ENCODE measurements at regions not wholly inside any gene's neighbourhood (a gene's known extent, or its start where the extent isn't known, plus 50 kb on each side); places are given as distances from the start of the nearest gene placed in this dataset.
"Not testable (repeated sequence)": the region's sequence is repeated elsewhere in the genome, so short reads cannot be mapped to it uniquely, and the experiment has no call there.

GRCh38 chr1:217137210-217137881 lies 414.1 kb upstream of the ESRRG start:
- no peak for DNase-seq

DNA sequence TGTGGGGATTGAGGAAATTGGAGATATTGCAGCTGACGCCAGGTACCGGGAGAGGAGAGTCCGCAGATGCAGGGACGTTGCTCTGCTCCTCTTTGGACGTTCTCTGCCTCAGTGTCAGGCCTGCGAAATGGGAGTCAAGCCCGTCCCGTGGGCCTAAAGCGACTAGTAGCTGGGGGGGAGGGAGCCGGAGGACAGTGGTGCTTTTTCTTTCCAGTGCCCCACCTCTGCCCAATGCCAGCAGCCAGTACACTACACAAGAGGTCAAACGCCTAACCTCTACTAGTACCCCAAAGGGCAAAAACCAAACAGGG lies 413.6 kb upstream of the ESRRG start:
- DNase-seq: no peak

GRCh38 chr1:217135987-217136894 lies 413.0 kb upstream of the ESRRG start:
- no peak for DNase-seq

GRCh38 chr1:217135569-217135915 lies 412.3 kb upstream of the ESRRG start:
- DNase-seq: no peak

GRCh38 chr1:217134857-217135568 lies 411.8 kb upstream of the ESRRG start:
- DNase-seq: no peak

DNA sequence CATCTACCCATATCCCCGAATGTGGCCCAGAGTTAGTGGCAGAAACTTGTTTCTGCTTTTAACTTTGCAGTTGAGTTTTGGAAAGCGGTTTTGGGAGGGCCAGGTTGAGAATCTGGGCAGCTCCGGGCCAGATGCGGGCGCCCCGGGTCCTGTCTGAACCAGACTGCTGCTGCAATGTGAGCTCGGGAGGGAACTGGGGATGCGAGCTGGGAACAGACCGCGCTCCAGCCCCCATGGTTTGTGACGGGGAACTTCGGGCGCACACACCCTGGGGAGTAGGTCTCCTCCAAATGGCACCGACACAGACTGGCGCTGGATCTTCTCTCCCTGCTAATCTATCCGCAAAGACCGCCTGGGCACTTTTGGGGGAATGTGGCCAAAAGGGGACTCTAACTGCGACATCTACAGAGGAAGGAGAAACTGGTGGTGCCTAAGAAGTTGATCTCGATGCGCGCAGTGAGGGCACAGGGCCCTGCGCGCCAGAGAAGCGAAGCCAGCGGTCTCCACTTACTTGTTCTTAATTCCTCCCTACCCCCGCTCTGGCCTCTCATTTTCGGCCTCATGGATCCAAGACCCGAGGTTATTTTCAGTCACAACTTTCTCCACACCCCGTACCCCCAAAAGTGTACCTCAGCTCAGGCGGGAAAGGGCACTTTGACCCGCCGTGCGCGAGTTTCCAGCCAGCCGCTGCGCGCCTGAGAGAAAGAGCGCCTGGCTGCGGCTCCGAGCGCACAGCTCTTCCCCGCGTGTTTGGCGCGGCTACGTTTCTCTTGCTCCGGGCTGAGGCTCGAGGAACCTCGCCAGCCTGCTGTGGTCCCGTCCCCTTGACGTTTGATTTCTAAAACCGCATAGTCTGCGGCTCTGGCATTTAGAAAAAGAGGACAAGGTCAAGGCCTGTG lies 411.0 kb upstream of the ESRRG start:
- DNase-seq: no peak

GRCh38 chr1:217133092-217133491 lies 409.9 kb upstream of the ESRRG start:
- DNase-seq: no peak

GRCh38 chr1:217123340-217123739 lies 400.1 kb upstream of the ESRRG start:
- DNase-seq: not testable (repeated sequence)

GRCh38 chr1:217117973-217118465 lies 394.8 kb upstream of the ESRRG start:
- no peak for DNase-seq

DNA sequence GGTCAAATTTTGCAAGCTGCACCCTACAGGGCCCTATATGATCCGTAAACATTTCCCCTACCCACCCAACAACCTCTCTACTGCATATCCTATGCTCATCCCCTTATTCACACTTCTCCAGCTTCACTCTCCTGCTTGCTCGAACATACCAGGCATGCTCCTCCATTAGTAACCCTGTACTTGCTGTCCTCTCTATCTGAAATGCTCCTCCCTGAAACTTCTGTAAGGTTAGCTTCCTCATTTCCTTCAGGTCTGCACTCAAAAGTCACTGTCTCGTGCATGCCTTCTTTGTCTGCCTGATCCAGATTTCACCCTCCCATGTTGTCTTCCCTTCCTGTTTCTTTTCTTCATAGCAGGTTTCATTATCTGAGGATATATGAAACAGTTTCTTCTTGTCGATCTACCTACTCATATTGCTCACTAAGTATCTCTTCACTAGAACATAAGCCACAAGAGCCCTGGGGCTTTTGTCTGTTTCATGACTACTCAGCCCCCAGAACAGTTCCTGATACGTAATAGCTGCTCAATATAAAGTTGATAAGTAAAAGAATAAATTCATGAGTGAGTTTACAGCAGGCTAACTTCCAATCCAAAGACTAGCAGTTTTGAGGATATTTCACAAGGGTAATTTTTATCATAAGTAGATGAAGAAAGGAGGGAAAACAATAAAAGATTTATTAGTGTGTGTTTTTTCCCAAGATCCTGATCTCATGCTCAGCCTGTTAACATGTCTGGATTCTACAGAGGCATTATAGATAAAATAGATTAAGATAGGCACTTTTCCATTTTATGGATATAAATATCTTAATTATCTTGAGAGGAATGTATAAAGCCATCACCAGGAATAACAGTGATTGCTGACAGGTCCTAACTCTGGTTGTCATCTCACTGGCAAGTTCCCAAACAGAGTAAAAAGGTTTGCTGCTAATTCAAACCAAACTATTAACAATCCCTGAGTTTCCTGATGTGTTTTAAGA lies 392.5 kb upstream of the ESRRG start:
- no peak for DNase-seq

DNA sequence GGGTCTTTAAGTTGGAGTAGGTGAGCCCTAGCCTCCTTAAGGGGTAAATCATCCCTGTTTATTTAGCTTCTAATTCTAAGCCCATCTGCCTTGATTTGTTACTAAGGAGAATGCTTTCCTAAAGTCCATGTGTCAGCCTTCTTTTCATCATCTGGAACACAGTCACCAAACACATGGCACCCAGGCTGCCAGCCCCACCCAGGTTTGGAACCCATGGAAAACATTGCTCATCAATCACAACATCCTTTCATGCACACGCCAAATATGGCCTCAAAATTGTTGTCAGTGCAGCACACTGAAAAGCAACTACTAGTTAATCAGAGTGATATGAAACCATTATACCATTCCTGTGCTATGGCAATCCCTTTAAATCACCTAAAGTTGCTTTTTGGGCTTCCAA lies 386.7 kb upstream of the ESRRG start:
- DNase-seq: no peak

DNA sequence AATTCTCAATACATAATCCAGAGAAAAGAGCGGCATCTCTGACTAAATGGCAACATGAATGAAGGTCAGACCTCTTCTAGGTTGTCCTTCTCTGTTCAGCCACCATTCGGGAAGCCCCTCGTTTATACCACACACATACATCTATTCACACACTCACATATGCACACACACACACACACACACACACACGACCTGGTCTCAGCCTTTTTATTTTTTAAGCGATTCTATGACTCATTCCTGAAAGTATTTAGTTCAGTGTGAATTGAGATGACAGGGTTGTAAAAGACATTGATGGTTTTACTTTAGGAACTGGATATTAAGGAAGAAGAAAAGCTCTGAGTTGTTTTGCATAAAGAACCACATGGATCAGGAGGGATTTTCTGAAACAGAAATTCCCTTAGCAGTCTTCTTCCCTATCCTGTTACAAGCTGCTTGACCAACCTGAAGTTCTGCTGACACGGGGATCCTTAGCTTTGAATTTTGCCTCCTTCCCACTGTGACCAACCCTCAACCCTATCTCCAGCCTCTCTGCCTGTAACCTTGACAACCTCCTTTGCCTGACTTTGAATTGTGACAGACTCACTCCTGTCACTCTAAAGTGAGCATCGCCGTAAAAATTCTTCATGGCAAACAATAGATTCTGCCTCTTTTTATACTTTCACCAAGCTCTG lies 383.1 kb upstream of the ESRRG start:
- no peak for DNase-seq

DNA sequence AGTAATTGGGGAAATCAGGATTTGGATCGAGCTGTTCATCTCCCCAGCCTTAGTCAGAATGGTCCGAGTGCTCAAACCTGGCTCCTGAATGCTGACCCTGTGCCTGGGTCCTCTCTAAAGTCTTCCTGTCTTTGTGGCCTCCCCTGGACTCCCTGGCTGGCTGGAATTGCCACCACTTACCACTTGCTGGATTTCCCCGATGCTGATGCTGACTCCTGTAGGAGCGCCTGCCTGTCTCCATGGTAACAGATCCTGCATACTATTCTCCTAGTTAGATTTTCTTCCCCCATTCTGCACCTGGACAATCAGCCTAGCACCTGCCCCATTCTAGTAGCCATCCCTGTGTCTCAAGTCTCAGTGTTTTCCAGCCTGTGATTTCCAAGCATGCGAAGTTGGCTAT lies 382.2 kb upstream of the ESRRG start:
- no peak for DNase-seq

DNA sequence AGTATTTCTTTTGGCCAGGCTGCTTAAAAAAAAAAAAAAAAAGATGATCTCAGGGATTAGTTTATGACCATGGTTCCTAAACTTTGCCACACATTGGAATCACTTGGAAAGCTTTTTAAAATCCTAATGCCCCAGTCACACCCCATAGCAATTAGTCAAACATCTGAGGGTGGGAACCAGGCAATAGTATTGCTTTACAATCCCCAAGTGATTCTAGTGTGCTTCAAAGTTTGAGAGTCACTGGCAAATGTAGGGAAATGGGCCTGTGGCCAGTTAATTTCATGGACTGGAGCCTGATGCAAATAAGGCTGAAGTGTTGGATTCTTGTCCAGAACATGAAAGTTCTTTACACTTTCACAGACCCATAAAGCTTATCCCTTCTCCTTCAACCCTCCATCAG lies 374.6 kb upstream of the ESRRG start:
- DNase-seq: no peak

DNA sequence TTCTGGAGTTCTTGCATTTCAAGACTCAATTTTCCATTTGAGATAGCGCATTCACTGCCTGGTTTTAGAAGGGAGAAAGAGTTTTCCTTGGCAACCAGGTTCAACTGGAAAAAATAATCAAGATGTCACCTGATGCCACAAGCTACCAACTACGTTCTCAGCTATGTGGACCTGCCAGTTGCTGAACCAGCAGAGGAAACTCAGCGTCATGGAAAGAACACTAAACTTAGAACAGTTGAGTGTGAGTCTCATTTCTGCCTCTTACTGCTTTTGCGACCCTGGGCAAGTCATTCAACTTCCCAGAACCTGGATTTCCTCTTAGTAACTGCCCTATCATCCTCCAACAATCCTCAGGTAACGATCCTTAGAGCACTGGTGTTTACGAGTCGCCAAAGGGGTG lies 373.0 kb upstream of the ESRRG start:
- no peak for DNase-seq

DNA sequence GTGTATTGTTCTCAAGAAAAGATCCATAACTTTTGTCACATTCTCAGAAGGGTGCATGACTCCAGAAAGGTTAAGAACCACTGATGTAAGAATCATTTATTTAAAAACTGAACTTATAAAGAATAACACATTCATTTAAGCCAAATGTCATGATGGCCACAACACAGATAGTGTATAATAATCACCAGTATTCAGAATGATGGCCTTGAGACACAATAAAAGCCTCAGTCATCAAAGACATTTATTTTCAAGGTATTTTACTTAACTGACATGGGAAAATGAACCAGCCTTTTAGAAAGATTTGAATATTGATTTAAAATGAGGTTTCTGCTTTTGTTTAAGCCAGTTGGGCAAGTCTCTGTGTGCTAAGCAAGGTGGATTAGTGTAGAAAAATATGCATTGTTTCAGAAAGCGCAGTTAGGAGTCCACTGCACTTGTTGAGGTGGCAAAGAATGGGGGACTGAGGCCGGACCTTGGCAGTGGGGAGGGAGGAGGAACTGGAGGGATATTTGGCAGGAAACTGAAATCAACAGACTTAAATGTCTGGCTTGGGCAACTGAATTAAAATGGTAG lies 371.9 kb upstream of the ESRRG start:
- no peak for DNase-seq

- no peak for DNase-seq
Observed at GRCh38 chr1:217091561-217091960, 368.3 kb upstream of the ESRRG start.

- DNase-seq: no peak
Observed at GRCh38 chr1:217090060-217090911, 367.1 kb upstream of the ESRRG start.

Data from left kidney (tissue), 1 donor.